Neural cell (in vitro differentiated cells): ENCODE measurements at regions not wholly inside any gene's neighbourhood (a gene's known extent, or its start where the extent isn't known, plus 50 kb on each side); places are given as distances from the start of the nearest gene placed in this dataset.

Experiments
- H2AFZ ChIP-seq: fragments of 200-600, 300-800 bp; sonication (generic), shearing (Covaris generic); 2 replicates; pipeline ENCODE4 v1.6.0; 2014; ENCODE audit warnings: low read depth, mild to moderate bottlenecking, antibody characterized with exemption, low read length, moderate library complexity
- H3F3A ChIP-seq: fragments of 200-600 bp; shearing (Covaris generic); 2 replicates; pipeline ENCODE4 v1.6.1; 2016; ENCODE audit warnings: mild to moderate bottlenecking, moderate library complexity, mixed read lengths, antibody characterized with exemption, low read length; ENCODE audit not compliant: insufficient read depth, poor library complexity, severe bottlenecking
- H3K27ac ChIP-seq: fragments of 200-600, 300-800 bp; sonication (generic), shearing (Covaris generic); 2 replicates; pipeline ENCODE4 v1.5.1; 2014; ENCODE audit warnings: mild to moderate bottlenecking, low read length, moderate library complexity
- H3K27me3 ChIP-seq: fragments of 300-800, 200-600 bp; sonication (generic), shearing (Covaris generic); 2 replicates; pipeline ENCODE4 v1.6.0; 2014; ENCODE audit warnings: mild to moderate bottlenecking, low read depth, low read length, moderate library complexity; ENCODE audit not compliant: insufficient read depth
- H3K36me3 ChIP-seq: fragments of 300-800, 200-600 bp; sonication (generic), shearing (Covaris generic); 2 replicates; pipeline ENCODE4 v1.5.1; 2014; ENCODE audit warnings: mild to moderate bottlenecking, antibody characterized with exemption, low read length, moderate library complexity; ENCODE audit not compliant: insufficient read depth
- H3K4me2 ChIP-seq: fragments of 300-800, 200-600 bp; sonication (generic), shearing (Covaris generic); 2 replicates; pipeline ENCODE4 v1.6.0; 2014; ENCODE audit warnings: mild to moderate bottlenecking, low read length
- H3K4me3 ChIP-seq: fragments of 300-800, 200-600 bp; sonication (generic), shearing (Covaris generic); 2 replicates; pipeline ENCODE4 v1.5.1; 2014; ENCODE audit warnings: mild to moderate bottlenecking, low read length, moderate library complexity
- H3K79me2 ChIP-seq: fragments of 200-600 bp; shearing (Covaris generic); replicated peaks from 2 replicates; pipeline ENCODE4 v1.6.0; 2014; ENCODE audit warnings: mild to moderate bottlenecking, low read length, moderate library complexity; ENCODE audit not compliant: insufficient read depth
- H3K9ac ChIP-seq: fragments of 300-800, 200-600 bp; sonication (generic), shearing (Covaris generic); 2 replicates; pipeline ENCODE4 v1.6.1; 2016; ENCODE audit warnings: mild to moderate bottlenecking, low read length, mixed read lengths
- H3K9me2 ChIP-seq: fragments of 200-600 bp; shearing (Covaris generic); 2 replicates; pipeline ENCODE4 v1.6.1; 2016; ENCODE audit warnings: mild to moderate bottlenecking, low read length, mixed read lengths; ENCODE audit not compliant: insufficient read depth
- H3K9me3 ChIP-seq: fragments of 200-600, 300-800 bp; sonication (generic), shearing (Covaris generic); 2 replicates; pipeline ENCODE4 v1.6.1; 2016; ENCODE audit warnings: mild to moderate bottlenecking, mixed run types, low read length, moderate library complexity, mixed read lengths
- H4K20me1 ChIP-seq: fragments of 200-600 bp; shearing (Covaris generic); 2 replicates; pipeline ENCODE4 v1.6.1; 2016; ENCODE audit warnings: mild to moderate bottlenecking, mixed run types; ENCODE audit not compliant: insufficient read depth
- CTCF ChIP-seq: fragments of 450-650 bp; IDR thresholded peaks from 2 replicates; pipeline ENCODE4 v1.5.1; 2014; ENCODE audit warnings: antibody characterized with exemption, mild to moderate bottlenecking, moderate library complexity; ENCODE audit not compliant: poor library complexity, severe bottlenecking
- EP300 ChIP-seq: fragments of 450-650 bp; conservative IDR thresholded peaks from 2 replicates; pipeline ENCODE4 v1.6.1; 2014; ENCODE audit warnings: antibody characterized with exemption, mild to moderate bottlenecking, moderate library complexity; ENCODE audit not compliant: poor library complexity, severe bottlenecking
- EZH2 ChIP-seq: fragments of 200-600, 300-800 bp; shearing (Covaris generic), sonication (generic); IDR thresholded peaks from 2 replicates; pipeline ENCODE4 v1.6.1; 2014; ENCODE audit warnings: antibody characterized with exemption, low read length, borderline replicate concordance, mild to moderate bottlenecking; ENCODE audit not compliant: insufficient read depth, poor library complexity, severe bottlenecking
- MXI1 ChIP-seq: fragments of 450-650 bp; conservative IDR thresholded peaks from 2 replicates; pipeline ENCODE4 v1.6.1; 2014; ENCODE audit warnings: antibody characterized with exemption, mild to moderate bottlenecking; ENCODE audit not compliant: poor library complexity, severe bottlenecking
- POLR2AphosphoS5 ChIP-seq: IDR thresholded peaks from 2 replicates; pipeline ENCODE4 v1.6.1; 2012
- RAD21 ChIP-seq: fragments of 450-650 bp; conservative IDR thresholded peaks from 2 replicates; pipeline ENCODE4 v1.6.1; 2014; ENCODE audit warnings: antibody characterized with exemption, mild to moderate bottlenecking, moderate library complexity
- REST ChIP-seq: IDR thresholded peaks from 2 replicates; pipeline ENCODE4 v1.6.1; 2012; ENCODE audit warnings: borderline replicate concordance
- SMC3 ChIP-seq: fragments of 450-650 bp; conservative IDR thresholded peaks from 2 replicates; pipeline ENCODE4 v1.6.1; 2014; ENCODE audit warnings: antibody characterized with exemption, mild to moderate bottlenecking, moderate library complexity; ENCODE audit not compliant: poor library complexity
- TAF1 ChIP-seq: IDR thresholded peaks from 2 replicates; pipeline ENCODE4 v1.6.1; 2012; ENCODE audit warnings: low read depth

GRCh38 chr7:114785496-114785895, 136.4 kb upstream of the MDFIC start:
- no peaks in the 10 kb centered on the region for H3F3A ChIP-seq
- no peak overlapping the region for H3K4me2 ChIP-seq
- no peaks in the 10 kb centered on the region for H4K20me1 ChIP-seq
- H3K27ac ChIP-seq, result no peak overlapping the region
- no peak overlapping the region for H3K4me3 ChIP-seq
- no peaks in the 10 kb centered on the region for H3K9me2 ChIP-seq
- H3K79me2 ChIP-seq, result no peaks in the 10 kb centered on the region
- no peak overlapping the region for H3K9ac ChIP-seq
- no peaks in the 10 kb centered on the region for H3K9me3 ChIP-seq
- H3K36me3 ChIP-seq, result no peaks in the 10 kb centered on the region
- H3K27me3 ChIP-seq, result no peaks in the 10 kb centered on the region
- TF ChIP-seq TAF1, result no peak
- no peak overlapping the region for H2AFZ ChIP-seq

- H3K4me3 ChIP-seq, result no peak overlapping the region
- no peak overlapping the region for H3K4me2 ChIP-seq
- no peaks in the 10 kb centered on the region for H3K79me2 ChIP-seq
- no peaks in the 10 kb centered on the region for H3F3A ChIP-seq
- no peaks in the 10 kb centered on the region for H3K36me3 ChIP-seq
- no peaks in the 10 kb centered on the region for H3K9me2 ChIP-seq
- TF ChIP-seq EP300 (no peak), REST (no peak), TAF1 (no peak), SMC3 (no peak), RAD21 (no peak), MXI1 (no peak), CTCF (no peak)
- no peaks in the 10 kb centered on the region for H4K20me1 ChIP-seq
- no peaks in the 10 kb centered on the region for H3K27me3 ChIP-seq
- no peak overlapping the region for H3K27ac ChIP-seq
- no peak overlapping the region for H3K9ac ChIP-seq
- H2AFZ ChIP-seq, result no peak overlapping the region
- no peaks in the 10 kb centered on the region for H3K9me3 ChIP-seq
These were observed 135.4 kb upstream of the MDFIC start for GRCh38 chr7:114786455-114786854.

GRCh38 chr7:114787556-114787955, 134.3 kb upstream of the MDFIC start:
- Histone ChIP-seq H2AFZ (no peak overlapping the region), H3K9me3 (no peaks in the 10 kb centered on the region), H3K4me2 (no peak overlapping the region), H3K9me2 (no peaks in the 10 kb centered on the region), H3K36me3 (no peaks in the 10 kb centered on the region), H3K4me3 (no peak overlapping the region), H3K79me2 (no peaks in the 10 kb centered on the region), H3K27ac (no peak overlapping the region), H3K9ac (no peak overlapping the region), H3K27me3 (no peaks in the 10 kb centered on the region), H4K20me1 (no peaks in the 10 kb centered on the region), H3F3A (no peaks in the 10 kb centered on the region)
- TF ChIP-seq REST (no peak), EZH2 (no peak), CTCF (no peak), RAD21 (no peak), POLR2AphosphoS5 (no peak), EP300 (no peak), TAF1 (no peak), MXI1 (no peak), SMC3 (no peak)
